GM18505 (cell line): ENCODE measurements at regions not wholly inside any gene's neighbourhood (a gene's known extent, or its start where the extent isn't known, plus 50 kb on each side); places are given as distances from the start of the nearest gene placed in this dataset.

Source experiments
- ATAC-seq: cut with Tn5 transposase; IDR thresholded peaks from one replicate; pipeline ENCODE4 v1.9.1; 2021; ENCODE audit not compliant: unreplicated experiment
- POLR2A ChIP-seq: IDR thresholded peaks from 4 replicates; pipeline ENCODE4 v1.6.1; 2011; ENCODE audit warnings: borderline replicate concordance; ENCODE audit not compliant: insufficient read depth, insufficient read length; ENCODE audit errors: extremely low read depth

- ATAC-seq = no peak
- no peak for TF ChIP-seq POLR2A
These were observed 146.1 kb downstream of the TMEM167A start for GRCh38 chr5:82931110-82931509.

- TF ChIP-seq POLR2A = no peak
- ATAC-seq = no peak
These were observed 152.2 kb downstream of the TMEM167A start for GRCh38 chr5:82925061-82925411.

- TF ChIP-seq POLR2A = no peak
- no peak for ATAC-seq
These were observed 152.8 kb downstream of the TMEM167A start for GRCh38 chr5:82924226-82925060.

GRCh38 chr5:82922086-82922734 lies 155.0 kb downstream of the TMEM167A start:
- no peak for ATAC-seq
- TF ChIP-seq POLR2A = no peak

DNA sequence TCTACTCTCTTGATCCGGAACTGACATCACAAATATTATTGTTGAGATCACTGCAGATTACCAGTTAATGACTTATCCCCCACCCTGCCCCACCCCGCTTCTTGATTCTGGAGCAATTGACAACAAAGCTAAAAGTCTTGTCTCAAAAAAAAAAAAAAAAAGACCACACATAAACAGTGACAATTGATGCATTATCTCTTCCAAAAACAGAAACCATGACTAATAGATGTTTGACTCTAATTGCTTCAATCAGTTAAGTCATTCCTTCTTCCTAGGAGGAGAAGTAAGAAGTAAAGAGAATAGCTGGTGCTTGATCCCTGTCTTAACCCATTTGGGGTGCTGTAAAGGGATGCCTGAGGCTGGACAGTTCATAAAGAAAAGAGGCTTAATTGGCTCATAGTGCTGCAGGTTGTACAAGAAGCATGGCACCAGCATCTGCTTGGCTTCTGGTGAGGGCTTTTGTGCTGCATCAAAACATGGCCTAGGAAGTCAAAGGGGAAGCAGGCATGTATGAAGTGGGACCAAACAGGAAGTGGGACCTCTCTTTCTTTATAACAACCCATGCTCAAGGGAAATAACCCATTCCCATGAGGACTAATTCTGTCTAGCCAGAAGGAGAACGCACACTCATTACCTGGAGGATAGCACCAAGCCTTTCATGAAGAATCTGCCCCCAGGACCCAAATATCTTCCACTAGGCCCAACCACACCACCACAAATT lies 158.7 kb downstream of the TMEM167A start:
- TF ChIP-seq POLR2A = no peak
- no peak for ATAC-seq

- no peak for ATAC-seq
- TF ChIP-seq POLR2A = no peak
These were observed 159.6 kb downstream of the TMEM167A start for GRCh38 chr5:82917584-82917983.

DNA sequence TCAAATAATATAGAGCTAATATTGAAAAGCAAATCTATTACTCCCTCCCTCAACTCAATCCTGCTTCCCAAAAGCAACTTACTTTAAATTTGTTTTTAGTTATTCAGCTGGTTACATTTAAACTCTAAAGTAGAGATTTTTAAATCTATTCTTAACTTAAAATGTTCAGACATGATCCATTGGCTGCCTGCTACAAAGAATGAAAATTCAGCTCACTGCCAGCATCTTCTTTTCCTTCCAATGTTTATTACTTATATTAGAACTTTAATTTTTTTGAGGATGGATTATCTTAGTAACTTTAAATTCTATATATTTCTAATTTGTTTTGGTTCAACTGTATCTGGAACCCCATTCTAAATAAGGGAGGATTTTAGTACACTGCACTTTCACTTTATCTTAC lies 163.2 kb downstream of the TMEM167A start:
- no peak for ATAC-seq
- TF ChIP-seq POLR2A = no peak

- no peak for TF ChIP-seq POLR2A
- no peak for ATAC-seq
These were observed 164.7 kb downstream of the TMEM167A start for GRCh38 chr5:82912462-82912861.

- ATAC-seq = no peak
- no peak for TF ChIP-seq POLR2A
These were observed 165.3 kb downstream of the TMEM167A start for GRCh38 chr5:82911910-82912309.

DNA sequence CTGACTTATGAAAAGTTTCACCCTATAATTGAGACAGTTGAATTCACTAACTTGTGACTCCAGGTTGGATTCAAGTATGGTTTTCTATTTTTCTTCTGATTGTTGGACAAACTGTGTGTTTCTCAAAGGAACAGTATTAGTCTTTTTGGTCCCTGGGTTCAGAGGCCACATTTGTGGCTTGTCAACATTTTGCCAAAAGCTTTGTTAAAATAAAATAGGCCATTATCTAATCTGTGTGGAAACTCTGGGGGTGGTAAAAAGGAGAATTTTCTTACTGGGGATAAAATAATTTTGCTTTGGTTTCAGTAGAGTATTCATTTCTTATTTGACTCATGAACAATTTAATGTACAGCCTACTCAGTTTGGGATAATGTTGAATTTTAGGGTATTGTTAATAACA lies 166.3 kb downstream of the TMEM167A start:
- no peak for TF ChIP-seq POLR2A
- no peak for ATAC-seq

- no peak for ATAC-seq
- no peak for TF ChIP-seq POLR2A
These were observed 166.7 kb downstream of the TMEM167A start for GRCh38 chr5:82910491-82910890.

DNA sequence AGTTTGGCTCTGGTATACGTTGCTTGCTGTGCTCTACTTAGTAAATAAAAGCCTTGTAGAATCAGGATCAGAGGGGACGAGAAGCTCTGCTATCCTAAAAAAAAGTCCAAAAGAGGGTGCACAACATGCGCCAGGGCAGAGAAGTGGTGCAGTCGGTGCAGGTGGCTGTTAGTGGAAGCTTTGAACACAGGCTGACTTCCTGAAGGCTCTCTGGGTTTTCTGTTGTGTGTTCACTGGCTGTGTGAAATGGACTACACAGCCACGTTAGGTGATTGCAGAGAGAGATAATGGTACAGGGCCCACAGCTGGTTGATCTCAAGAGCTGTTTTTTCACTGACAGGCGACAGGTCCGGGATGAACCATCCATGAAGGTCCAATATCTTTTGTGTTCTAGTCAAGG lies 167.4 kb downstream of the TMEM167A start:
- no peak for ATAC-seq
- no peak for TF ChIP-seq POLR2A

DNA sequence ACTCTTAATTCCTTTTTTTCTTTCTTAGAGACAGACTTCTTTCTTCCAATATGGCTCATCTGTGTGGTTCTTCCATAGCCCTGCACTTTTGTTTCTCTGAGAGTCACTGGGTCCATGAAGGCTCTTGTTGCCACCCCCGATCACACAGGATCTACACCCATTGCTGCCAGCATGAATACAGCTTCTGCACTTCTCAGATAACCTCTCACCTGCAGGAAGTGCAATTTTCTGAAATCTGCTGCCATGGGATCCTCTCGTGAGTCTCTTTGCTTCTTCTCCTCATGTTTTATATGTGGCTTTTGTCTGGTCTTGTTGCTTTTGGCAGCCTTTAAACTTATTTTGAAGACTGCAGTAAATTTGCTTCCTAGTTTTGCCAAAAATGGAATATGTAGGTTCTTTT lies 171.2 kb downstream of the TMEM167A start:
- no peak for ATAC-seq

DNA sequence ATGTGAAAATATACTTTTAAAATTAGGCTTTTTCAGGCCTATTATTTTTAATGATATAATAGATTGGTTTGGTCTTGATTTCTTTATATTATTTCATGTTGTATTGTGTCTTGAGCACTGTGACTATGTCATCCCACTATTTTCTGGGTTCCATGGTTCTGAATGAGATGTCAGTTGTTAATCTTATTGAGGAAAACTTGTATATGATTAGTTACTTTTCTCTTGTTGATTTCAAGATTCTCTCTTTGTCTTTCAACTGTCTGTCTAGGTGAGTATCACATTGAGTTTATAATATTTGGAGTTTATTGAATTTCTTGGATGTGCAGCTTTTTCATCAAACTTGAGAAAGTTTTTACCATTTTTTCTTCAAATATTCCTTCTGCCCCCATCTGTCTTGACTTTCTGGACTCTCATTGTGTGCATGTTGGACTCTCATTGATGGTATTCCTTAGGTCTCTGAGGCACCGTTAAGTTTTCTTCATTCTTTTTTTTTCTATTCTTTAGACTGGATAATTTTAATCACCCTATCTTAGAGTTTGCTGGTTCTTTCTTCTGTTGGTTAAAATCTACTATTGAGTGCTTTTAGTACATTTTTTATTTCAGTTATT lies 175.8 kb downstream of the TMEM167A start:
- TF ChIP-seq POLR2A = no peak
- ATAC-seq = no peak

More for the DNA sequence above, 171.2 kb downstream of the TMEM167A start:
- no peak for TF ChIP-seq POLR2A

DNA sequence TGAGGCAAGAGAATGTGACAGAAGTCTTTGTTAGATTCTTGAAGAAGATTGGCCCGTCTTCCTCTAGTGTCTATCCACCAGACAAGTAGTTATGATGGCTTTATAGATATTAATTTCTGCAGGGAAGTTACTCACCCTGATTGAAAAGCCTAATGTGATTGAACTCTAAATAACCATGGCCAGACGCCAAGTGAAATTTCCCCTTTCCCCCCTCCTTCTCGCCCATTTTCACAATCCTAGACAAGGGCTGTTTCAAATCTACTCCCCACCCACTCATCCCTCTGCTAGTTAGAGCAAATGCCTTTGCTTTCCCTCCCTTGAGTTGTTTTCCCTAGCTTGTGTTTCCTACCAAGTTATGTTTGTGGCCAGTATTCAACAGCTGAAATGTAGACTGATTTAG lies 182.5 kb downstream of the TMEM167A start:
- no peak for TF ChIP-seq POLR2A
- no peak for ATAC-seq
